GM23338 (cell line): ENCODE measurements at regions not wholly inside any gene's neighbourhood (a gene's known extent, or its start where the extent isn't known, plus 50 kb on each side); places are given as distances from the start of the nearest gene placed in this dataset.

Experiments used
- ATAC-seq: fragments of 200-7000 bp; cut with Tn5 transposase; 3 replicates; pipeline ENCODE4 v1.9.1; 2020
- DNase-seq: peaks from one replicate; pipeline ENCODE4 v3.0.0-alpha.2; 2015; ENCODE audit warnings: low spot score
- H2AFZ ChIP-seq: fragments of 200-600 bp; sonication (generic); 2 replicates; pipeline ENCODE4 v1.8.0; 2016; ENCODE audit warnings: antibody characterized with exemption, mild to moderate bottlenecking, moderate library complexity
- H3F3A ChIP-seq: fragments of 200-600 bp; sonication (generic); replicated peaks from 2 replicates; pipeline ENCODE4 v1.8.0; 2017; ENCODE audit warnings: antibody characterized with exemption, mixed run types, low read depth
- H3K27ac ChIP-seq: fragments of 200-600 bp; sonication (generic); 2 replicates; pipeline ENCODE4 v1.6.1; 2016; ENCODE audit warnings: low read depth
- H3K27me3 ChIP-seq: fragments of 200-600 bp; sonication (generic); 2 replicates; pipeline ENCODE4 v1.8.0; 2016; ENCODE audit warnings: mild to moderate bottlenecking, mixed run types, moderate library complexity; ENCODE audit not compliant: insufficient read depth
- H3K36me3 ChIP-seq: fragments of 200-600 bp; sonication (generic); 2 replicates; pipeline ENCODE4 v1.8.0; 2016; ENCODE audit warnings: mild to moderate bottlenecking; ENCODE audit not compliant: insufficient read depth
- H3K4me1 ChIP-seq: fragments of 200-600 bp; sonication (generic); 2 replicates; pipeline ENCODE4 v1.8.0; 2016; ENCODE audit warnings: mild to moderate bottlenecking, moderate library complexity; ENCODE audit not compliant: insufficient read depth
- H3K4me2 ChIP-seq: fragments of 200-600 bp; sonication (generic); 2 replicates; pipeline ENCODE4 v1.7.1; 2017; ENCODE audit warnings: mixed run types
- H3K4me3 ChIP-seq: fragments of 200-600 bp; sonication (generic); 2 replicates; pipeline ENCODE4 v1.6.1; 2016; ENCODE audit warnings: mixed run types
- H3K79me2 ChIP-seq: fragments of 200-600 bp; sonication (generic); replicated peaks from 2 replicates; pipeline ENCODE4 v1.8.0; 2017; ENCODE audit warnings: mild to moderate bottlenecking; ENCODE audit not compliant: insufficient read depth
- H3K9me2 ChIP-seq: fragments of 200-600 bp; sonication (generic); 2 replicates; pipeline ENCODE4 v1.8.0; 2017; ENCODE audit not compliant: insufficient read depth
- H4K20me1 ChIP-seq: fragments of 200-600 bp; sonication (generic); replicated peaks from 2 replicates; pipeline ENCODE4 v1.8.0; 2017; ENCODE audit warnings: mild to moderate bottlenecking; ENCODE audit not compliant: insufficient read depth
- H3K27ac Mint-ChIP-seq: 2 replicates; pipeline ENCODE4 v1.8.0; 2020; ENCODE audit warnings: inconsistent platforms, mild to moderate bottlenecking, moderate library complexity, mixed read lengths
- H3K27me3 Mint-ChIP-seq: 3 replicates; pipeline ENCODE4 v1.8.0; 2022; ENCODE audit warnings: low read depth, mild to moderate bottlenecking, moderate library complexity, mixed read lengths, inconsistent platforms; ENCODE audit not compliant: insufficient read depth, poor library complexity
- H3K36me3 Mint-ChIP-seq: 3 replicates; pipeline ENCODE4 v1.8.0; 2021; ENCODE audit warnings: low read depth, mild to moderate bottlenecking, inconsistent platforms, moderate library complexity, mixed read lengths
- H3K4me1 Mint-ChIP-seq: 3 replicates; pipeline ENCODE4 v1.8.0; 2020; ENCODE audit warnings: mild to moderate bottlenecking, inconsistent platforms, mixed read lengths
- H3K4me3 Mint-ChIP-seq: 3 replicates; pipeline ENCODE4 v1.8.0; 2021; ENCODE audit warnings: moderate library complexity, mild to moderate bottlenecking, inconsistent platforms, mixed read lengths
- H3K9me3 Mint-ChIP-seq: 3 replicates; pipeline ENCODE4 v1.8.0; 2020; ENCODE audit warnings: moderate library complexity, mild to moderate bottlenecking, inconsistent platforms, mixed read lengths
- CREB1 ChIP-seq: fragments of 250-450 bp; sonication (Bioruptor Pico); IDR thresholded peaks from 2 replicates; pipeline ENCODE4 v1.5.0; 2020; ENCODE audit warnings: low read depth, mild to moderate bottlenecking, moderate library complexity
- CTCF ChIP-seq, 2 experiments: fragments of 200-600 bp in 1 of 2; sonication (generic) in 1 of 2; conservative IDR thresholded peaks; 2 replicates each; pipeline versions ENCODE4 v1.5.1 to v1.6.1; 2016 to 2017; ENCODE audit warnings: antibody characterized with exemption in 2 of 2, low read depth in 2 of 2, mild to moderate bottlenecking in 2 of 2, moderate library complexity in 1 of 2
- EZH2phosphoT487 ChIP-seq: fragments of 200-600 bp; sonication (generic); IDR thresholded peaks from one replicate; pipeline ENCODE4 v1.8.1; 2018; ENCODE audit warnings: antibody characterized with exemption; ENCODE audit not compliant: unreplicated experiment
- JUNB ChIP-seq: IDR thresholded peaks from one replicate; pipeline ENCODE4 v1.6.1; 2016; ENCODE audit warnings: antibody characterized with exemption; ENCODE audit not compliant: unreplicated experiment
- POLR2AphosphoS5 ChIP-seq: IDR thresholded peaks from 2 replicates; pipeline ENCODE4 v1.6.1; 2016; ENCODE audit warnings: antibody characterized with exemption, low read depth
- STAT1 ChIP-seq: IDR thresholded peaks from one replicate; pipeline ENCODE4 v1.6.1; 2016; ENCODE audit warnings: antibody characterized with exemption; ENCODE audit not compliant: unreplicated experiment
- ZNF114 ChIP-seq: fragments of 250-450 bp; sonication (Bioruptor Pico); IDR thresholded peaks from 2 replicates; pipeline ENCODE4 v1.5.0; 2020; ENCODE audit warnings: mild to moderate bottlenecking, moderate library complexity
- ZNF331 ChIP-seq: fragments of 250-450 bp; sonication (Bioruptor Pico); IDR thresholded peaks from 2 replicates; pipeline ENCODE4 v1.5.0; 2020; ENCODE audit warnings: low read depth, mild to moderate bottlenecking, moderate library complexity
- ZNF462 ChIP-seq: fragments of 250-450 bp; sonication (Bioruptor Pico); IDR thresholded peaks from 2 replicates; pipeline ENCODE4 v1.5.0; 2020; ENCODE audit warnings: mild to moderate bottlenecking, moderate library complexity

GRCh38 chr9:26748449-26749058 lies 144.0 kb downstream of the CAAP1 start (continued):
- TF ChIP-seq ZNF462 (no peak), ZNF114 (CRISPR knock-in tag) (no peak), POLR2AphosphoS5 (no peak)

GRCh38 chr9:26747611-26748010 lies 145.0 kb downstream of the CAAP1 start:
- no peak overlapping the region for H3K4me3 ChIP-seq
- Mint-ChIP-seq H3K36me3 (peaks cover 10% of the 10 kb centered on the region; the same call in 2 of the 3 replicates), H3K4me3 (no peak overlapping the region), H3K4me1 (peaks cover 43% of the 10 kb centered on the region), H3K27ac (no peak overlapping the region; the same call in 1 of the 2 replicates), H3K27me3 (peaks cover 3% of the 10 kb centered on the region), H3K9me3 (peaks cover 11% of the 10 kb centered on the region; the same call in 2 of the 3 replicates)
- no peak overlapping the region for H2AFZ ChIP-seq
- H3K27me3 ChIP-seq = no peaks in the 10 kb centered on the region
- no peaks in the 10 kb centered on the region for H3F3A ChIP-seq
- H4K20me1 ChIP-seq = no peaks in the 10 kb centered on the region
- ATAC-seq (no peak), DNase-seq (no peak)
- peaks cover 9% of the 10 kb centered on the region; the same call in 1 of the 2 replicates for H3K9me2 ChIP-seq
- peaks cover 36% of the 10 kb centered on the region for H3K4me1 ChIP-seq
- no peak overlapping the region for H3K4me2 ChIP-seq
- no peaks in the 10 kb centered on the region for H3K79me2 ChIP-seq
- no peaks in the 10 kb centered on the region for H3K36me3 ChIP-seq
- peak overlapping the region; percentile 92 for H3K27ac ChIP-seq
- TF ChIP-seq EZH2phosphoT487 (no peak), POLR2AphosphoS5 (no peak), CREB1 (CRISPR knock-in tag) (no peak), JUNB (no peak), ZNF331 (CRISPR knock-in tag) (no peak), CTCF (conservative IDR thresholded peaks at IDR 0.05; ENCODE audit: low read depth in 2 of 2) (no peak), STAT1 (no peak)
